Skeletal muscle satellite cell (primary cell): ENCODE measurements at regions not wholly inside any gene's neighbourhood (a gene's known extent, or its start where the extent isn't known, plus 50 kb on each side); places are given as distances from the start of the nearest gene placed in this dataset.

Experiments
- H3K27me3 ChIP-seq: 2 replicates; pipeline ENCODE4 v1.7.0; 2013; ENCODE audit warnings: low read length; ENCODE audit not compliant: control insufficient read depth, insufficient read depth
- H3K36me3 ChIP-seq: 2 replicates; pipeline ENCODE4 v1.7.0; 2013; ENCODE audit warnings: mild to moderate bottlenecking, control low read depth, low read length; ENCODE audit not compliant: insufficient read depth
- H3K4me1 ChIP-seq: 2 replicates; pipeline ENCODE4 v1.7.0; 2013; ENCODE audit warnings: low read length; ENCODE audit not compliant: control insufficient read depth, insufficient read depth
- H3K4me2 ChIP-seq: 2 replicates; pipeline ENCODE4 v1.7.0; 2013; ENCODE audit warnings: mild to moderate bottlenecking, low read length
- H3K4me3 ChIP-seq: 2 replicates; pipeline ENCODE4 v1.7.0; 2013; ENCODE audit warnings: low read length
- H3K9ac ChIP-seq: 2 replicates; pipeline ENCODE4 v1.7.0; 2013; ENCODE audit warnings: mild to moderate bottlenecking, low read depth, low read length, moderate library complexity
- H3K9me3 ChIP-seq: replicated peaks from 2 replicates; pipeline ENCODE4 v1.7.0; 2013; ENCODE audit warnings: mild to moderate bottlenecking, control low read depth, low read length

- Histone ChIP-seq H3K4me2 (no peak overlapping the region), H3K9ac (no peak overlapping the region), H3K4me3 (no peak overlapping the region), H3K4me1 (no peaks in the 10 kb centered on the region), H3K36me3 (no peaks in the 10 kb centered on the region), H3K27me3 (no peaks in the 10 kb centered on the region), H3K9me3 (peaks cover 20% of the 10 kb centered on the region)
Observed at GRCh38 chr22:48710410-48710809, 1117.3 kb downstream of the BRD1 start.

- Histone ChIP-seq H3K9ac (no peak overlapping the region), H3K4me3 (no peak overlapping the region), H3K4me1 (no peaks in the 10 kb centered on the region), H3K9me3 (peaks cover 20% of the 10 kb centered on the region), H3K36me3 (no peaks in the 10 kb centered on the region), H3K27me3 (no peaks in the 10 kb centered on the region), H3K4me2 (no peak overlapping the region)
Observed at GRCh38 chr22:48709976-48710375, 1117.7 kb downstream of the BRD1 start.

- Histone ChIP-seq H3K4me1 (no peaks in the 10 kb centered on the region), H3K4me3 (no peak overlapping the region), H3K36me3 (no peaks in the 10 kb centered on the region), H3K27me3 (no peaks in the 10 kb centered on the region), H3K4me2 (no peak overlapping the region), H3K9ac (no peak overlapping the region), H3K9me3 (peaks cover 23% of the 10 kb centered on the region)
Observed at GRCh38 chr22:48709453-48709852, 1118.2 kb downstream of the BRD1 start.

GRCh38 chr22:48708558-48709245 is 1119.0 kb downstream of the BRD1 start:
- Histone ChIP-seq H3K4me2 (no peak overlapping the region), H3K9ac (no peak overlapping the region), H3K27me3 (no peaks in the 10 kb centered on the region), H3K9me3 (peaks cover 19% of the 10 kb centered on the region), H3K4me3 (no peak overlapping the region), H3K4me1 (no peaks in the 10 kb centered on the region), H3K36me3 (no peaks in the 10 kb centered on the region)

- Histone ChIP-seq H3K4me3 (no peak overlapping the region), H3K4me2 (no peak overlapping the region), H3K9ac (no peak overlapping the region), H3K36me3 (no peaks in the 10 kb centered on the region), H3K27me3 (no peaks in the 10 kb centered on the region), H3K9me3 (peaks cover 23% of the 10 kb centered on the region), H3K4me1 (no peaks in the 10 kb centered on the region)
Observed at GRCh38 chr22:48707763-48708557, 1119.7 kb downstream of the BRD1 start.

GRCh38 chr22:48706934-48707762 is 1120.5 kb downstream of the BRD1 start:
- H3K4me1 ChIP-seq = no peaks in the 10 kb centered on the region
- H3K4me2 ChIP-seq = no peak overlapping the region
- peaks cover 23% of the 10 kb centered on the region for H3K9me3 ChIP-seq
- H3K27me3 ChIP-seq = no peaks in the 10 kb centered on the region
- no peak overlapping the region for H3K9ac ChIP-seq
- no peak overlapping the region for H3K4me3 ChIP-seq
- H3K36me3 ChIP-seq = no peaks in the 10 kb centered on the region

GRCh38 chr22:48705917-48706605 is 1121.6 kb downstream of the BRD1 start:
- Histone ChIP-seq H3K36me3 (no peaks in the 10 kb centered on the region), H3K27me3 (no peaks in the 10 kb centered on the region), H3K4me3 (no peak overlapping the region), H3K9ac (no peak overlapping the region), H3K4me1 (no peaks in the 10 kb centered on the region), H3K4me2 (no peak overlapping the region), H3K9me3 (peaks cover 23% of the 10 kb centered on the region)

GRCh38 chr22:48705159-48705916 is 1122.3 kb downstream of the BRD1 start:
- H3K36me3 ChIP-seq = no peaks in the 10 kb centered on the region
- H3K4me3 ChIP-seq = no peak overlapping the region
- no peaks in the 10 kb centered on the region for H3K27me3 ChIP-seq
- H3K4me1 ChIP-seq = no peaks in the 10 kb centered on the region
- peaks cover 29% of the 10 kb centered on the region for H3K9me3 ChIP-seq
- no peak overlapping the region for H3K9ac ChIP-seq
- H3K4me2 ChIP-seq = no peak overlapping the region

- Histone ChIP-seq H3K9ac (no peak overlapping the region), H3K36me3 (no peaks in the 10 kb centered on the region), H3K27me3 (no peaks in the 10 kb centered on the region), H3K9me3 (peaks cover 27% of the 10 kb centered on the region), H3K4me2 (no peak overlapping the region), H3K4me1 (no peaks in the 10 kb centered on the region), H3K4me3 (no peak overlapping the region)
Observed at GRCh38 chr22:48704335-48704734, 1123.3 kb downstream of the BRD1 start.

- H3K4me1 ChIP-seq = no peaks in the 10 kb centered on the region
- no peak overlapping the region for H3K4me2 ChIP-seq
- H3K9ac ChIP-seq = no peak overlapping the region
- H3K36me3 ChIP-seq = no peaks in the 10 kb centered on the region
- H3K27me3 ChIP-seq = no peaks in the 10 kb centered on the region
- H3K4me3 ChIP-seq = no peak overlapping the region
- H3K9me3 ChIP-seq = peaks cover 23% of the 10 kb centered on the region
Observed at GRCh38 chr22:48703265-48703941, 1124.3 kb downstream of the BRD1 start.
